ENCODE measurements at regions not wholly inside any gene's neighbourhood (a gene's known extent, or its start where the extent isn't known, plus 50 kb on each side); places are given as distances from the start of the nearest gene placed in this dataset.

GRCh38 chr5:31052937-31053658 lies 140.4 kb upstream of the CDH6 start:
- DNase-seq (ENCODE audit: extremely low read depth in 1 of 11, low read depth in 9 of 11, low spot score in 4 of 11): no peak

DNA sequence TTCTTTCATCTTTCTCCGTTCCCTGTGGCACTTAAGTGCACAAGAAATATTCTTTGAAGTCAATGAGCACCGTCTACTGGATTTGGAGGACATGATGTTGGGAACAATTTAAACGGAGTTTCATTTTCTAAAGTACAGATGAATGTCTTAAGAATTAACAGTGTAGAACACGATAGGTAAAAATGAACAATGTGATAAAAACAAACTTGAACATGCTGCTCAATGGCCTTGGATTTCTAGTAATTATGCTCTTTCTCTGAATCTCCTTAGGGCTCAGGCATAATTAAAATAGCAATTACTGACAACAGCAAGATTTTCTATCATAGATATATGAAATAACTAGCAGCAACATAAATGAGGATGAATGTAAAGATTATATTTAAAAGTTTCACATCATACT lies 142.2 kb upstream of the CDH6 start:
- no peak for DNase-seq (ENCODE audit: extremely low read depth in 1 of 11, low read depth in 9 of 11, low spot score in 4 of 11)

DNA sequence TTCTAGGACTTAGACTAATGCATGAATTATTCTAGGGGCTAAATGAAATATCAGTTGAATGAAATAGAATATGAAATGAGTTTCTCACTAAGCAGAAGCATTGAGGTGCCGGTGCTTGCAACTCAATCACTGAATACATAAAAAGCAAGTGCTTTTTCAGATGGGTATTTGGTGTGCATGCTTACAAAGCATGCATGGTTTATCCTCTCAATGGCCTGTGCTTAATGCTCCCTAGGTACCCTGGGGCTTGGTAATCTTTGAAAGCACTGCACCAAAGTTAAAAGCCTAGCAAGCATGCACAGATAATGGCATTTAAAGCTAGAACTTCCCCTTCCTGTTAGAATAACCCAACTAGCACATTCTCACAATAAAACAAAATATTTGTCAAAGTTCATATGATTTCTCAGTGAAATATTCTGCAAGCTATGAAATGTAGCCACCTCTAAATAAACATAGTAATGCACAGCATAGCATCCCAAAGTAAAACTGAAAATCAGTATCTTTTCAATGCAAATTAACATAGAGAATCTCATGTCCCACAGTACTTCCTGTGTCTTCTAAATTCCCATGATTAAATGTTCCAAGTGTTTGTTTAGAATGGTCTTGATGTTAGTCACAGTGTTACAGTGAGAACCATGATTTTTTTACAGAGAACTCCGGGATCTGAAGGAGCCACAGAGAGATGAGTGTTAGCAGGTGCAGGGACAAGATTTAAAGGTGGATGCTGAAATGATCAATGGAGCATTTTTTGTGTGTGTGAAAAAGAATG lies 143.4 kb upstream of the CDH6 start:
- DNase-seq (ENCODE audit: extremely low read depth in 1 of 11, low read depth in 9 of 11, low spot score in 4 of 11): no peak

- no peak for DNase-seq (ENCODE audit: extremely low read depth in 1 of 11, low read depth in 9 of 11, low spot score in 4 of 11)
Measured at GRCh38 chr5:31049461-31049860, 144.0 kb upstream of the CDH6 start.

- no peak for DNase-seq (ENCODE audit: extremely low read depth in 1 of 11, low read depth in 9 of 11, low spot score in 4 of 11)
Measured at GRCh38 chr5:31048282-31049270, 144.9 kb upstream of the CDH6 start.

DNA sequence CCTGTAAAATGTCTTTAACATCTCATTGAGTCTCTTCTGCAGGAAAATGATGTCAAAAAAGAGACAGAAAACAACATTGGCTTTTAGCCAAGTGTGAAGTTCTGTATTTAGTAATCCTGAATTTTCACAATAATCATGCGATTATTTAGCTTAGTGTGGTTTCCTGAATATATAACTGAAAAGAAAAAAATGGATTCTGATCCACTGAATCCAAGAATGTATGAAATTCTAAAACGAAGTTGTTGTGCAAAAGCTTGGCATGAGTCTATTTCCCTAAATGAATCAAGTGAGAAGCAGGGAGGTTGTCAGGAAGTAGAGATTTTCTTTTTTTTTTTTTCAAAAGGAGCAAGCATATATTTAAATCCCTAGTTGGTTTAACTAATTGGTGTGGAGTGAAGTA lies 145.9 kb upstream of the CDH6 start:
- DNase-seq (ENCODE audit: extremely low read depth in 1 of 11, low read depth in 9 of 11, low spot score in 4 of 11): no peak

DNA sequence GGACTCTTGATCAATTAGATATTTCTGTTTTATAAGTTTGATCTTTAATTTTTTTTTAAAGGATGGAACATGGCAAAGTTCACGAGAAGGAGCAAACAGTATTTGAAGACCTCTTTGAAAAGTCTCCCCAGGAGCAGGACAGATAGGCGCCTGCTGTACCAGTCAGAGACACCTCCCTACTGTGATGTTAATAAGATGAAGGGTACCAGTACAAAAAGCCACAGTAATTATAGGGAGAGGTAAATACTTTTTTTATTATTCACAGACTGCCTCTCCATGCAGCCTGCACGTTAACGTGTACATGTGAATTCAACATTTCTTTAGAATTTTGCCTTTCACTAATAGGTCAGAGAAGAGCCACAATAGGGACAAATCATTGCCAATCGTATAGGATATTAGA lies 146.5 kb upstream of the CDH6 start:
- no peak for DNase-seq (ENCODE audit: extremely low read depth in 1 of 11, low read depth in 9 of 11, low spot score in 4 of 11)

- no peak for DNase-seq (ENCODE audit: extremely low read depth in 1 of 11, low read depth in 9 of 11, low spot score in 4 of 11)
Measured at GRCh38 chr5:31036411-31036810, 157.1 kb upstream of the CDH6 start.

GRCh38 chr5:31033295-31033694 lies 160.2 kb upstream of the CDH6 start:
- no peak for DNase-seq (ENCODE audit: extremely low read depth in 1 of 11, low read depth in 9 of 11, low spot score in 4 of 11)

GRCh38 chr5:31029925-31030324 lies 163.6 kb upstream of the CDH6 start:
- no peak for DNase-seq (ENCODE audit: extremely low read depth in 1 of 11, low read depth in 9 of 11, low spot score in 4 of 11)

- DNase-seq (ENCODE audit: extremely low read depth in 1 of 11, low read depth in 9 of 11, low spot score in 4 of 11): peak in 6 of 11 donors; percentile 3 to 50 (median 16)
Measured at GRCh38 chr5:31027721-31028120, 165.8 kb upstream of the CDH6 start.

GRCh38 chr5:31023105-31023504 lies 170.4 kb upstream of the CDH6 start:
- DNase-seq (ENCODE audit: extremely low read depth in 1 of 11, low read depth in 9 of 11, low spot score in 4 of 11): no peak

DNA sequence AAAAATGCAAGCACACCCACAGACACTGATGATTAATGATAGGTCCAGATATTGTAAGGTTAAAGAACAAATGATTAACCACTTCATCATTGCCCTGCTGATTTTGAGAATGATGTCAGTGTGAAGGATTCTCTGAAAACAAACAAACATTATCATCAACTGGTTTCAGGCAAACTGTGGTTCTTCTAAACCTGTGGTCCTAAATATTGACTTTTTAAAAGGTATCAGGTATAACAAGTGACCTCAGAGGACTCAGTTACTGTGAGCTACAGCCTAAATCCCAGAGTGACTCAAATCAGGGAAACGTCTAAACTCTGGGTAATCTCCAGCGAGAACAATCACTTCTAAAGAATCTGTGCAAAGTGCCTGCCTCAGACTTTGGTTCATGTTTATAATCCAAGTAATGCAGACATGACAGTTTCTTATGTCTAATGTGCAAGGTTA lies 172.3 kb upstream of the CDH6 start:
- no peak for DNase-seq (ENCODE audit: extremely low read depth in 1 of 11, low read depth in 9 of 11, low spot score in 4 of 11)

- no peak for DNase-seq (ENCODE audit: extremely low read depth in 1 of 11, low read depth in 9 of 11, low spot score in 4 of 11)
Measured at GRCh38 chr5:31008231-31008630, 185.3 kb upstream of the CDH6 start.

DNA sequence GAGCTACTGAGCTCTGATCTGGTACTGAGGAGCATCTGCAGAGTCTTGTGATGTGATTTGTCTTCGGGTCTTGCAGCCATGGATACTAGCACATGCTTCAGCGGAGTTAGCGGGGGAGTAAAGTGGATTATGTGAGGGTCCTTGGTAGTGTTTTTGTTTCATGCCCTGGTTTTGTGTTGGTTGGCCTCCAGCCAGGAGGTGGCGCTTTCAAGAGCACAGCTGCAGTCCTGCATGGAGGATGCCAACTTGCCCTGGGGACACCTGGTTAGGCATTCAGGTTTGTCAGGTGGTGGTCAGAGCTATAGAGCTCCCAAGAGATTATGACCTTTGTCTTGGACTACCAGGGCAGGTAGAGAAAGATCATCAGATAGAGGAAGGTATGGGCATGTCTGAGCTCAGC lies 185.8 kb upstream of the CDH6 start:
- no peak for DNase-seq (ENCODE audit: extremely low read depth in 1 of 11, low read depth in 9 of 11, low spot score in 4 of 11)

- no peak for DNase-seq (ENCODE audit: extremely low read depth in 1 of 11, low read depth in 9 of 11, low spot score in 4 of 11)
Measured at GRCh38 chr5:31000287-31000686, 193.2 kb upstream of the CDH6 start.

- no peak for DNase-seq (ENCODE audit: extremely low read depth in 1 of 11, low read depth in 9 of 11, low spot score in 4 of 11)
Measured at GRCh38 chr5:30997681-30998080, 195.8 kb upstream of the CDH6 start.

DNA sequence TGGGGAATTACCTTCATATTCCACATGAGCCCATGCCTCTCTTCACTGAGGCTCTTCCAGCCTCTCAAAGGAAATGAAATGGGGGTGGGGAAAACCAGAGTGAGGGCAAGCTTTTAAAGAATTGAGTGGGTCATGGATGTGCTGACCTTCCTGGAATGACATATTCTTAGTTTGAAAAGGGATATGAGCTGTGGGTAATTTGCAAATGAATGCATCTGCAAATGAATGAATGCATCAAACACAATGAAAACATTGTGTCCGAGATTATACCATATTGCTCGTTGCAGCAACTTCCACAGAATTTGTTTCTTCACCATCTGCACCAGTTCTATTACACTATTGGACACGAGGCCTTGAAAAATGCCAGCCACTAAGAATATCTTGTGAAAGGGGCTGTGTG lies 198.6 kb upstream of the CDH6 start:
- no peak for DNase-seq (ENCODE audit: extremely low read depth in 1 of 11, low read depth in 9 of 11, low spot score in 4 of 11)

DNA sequence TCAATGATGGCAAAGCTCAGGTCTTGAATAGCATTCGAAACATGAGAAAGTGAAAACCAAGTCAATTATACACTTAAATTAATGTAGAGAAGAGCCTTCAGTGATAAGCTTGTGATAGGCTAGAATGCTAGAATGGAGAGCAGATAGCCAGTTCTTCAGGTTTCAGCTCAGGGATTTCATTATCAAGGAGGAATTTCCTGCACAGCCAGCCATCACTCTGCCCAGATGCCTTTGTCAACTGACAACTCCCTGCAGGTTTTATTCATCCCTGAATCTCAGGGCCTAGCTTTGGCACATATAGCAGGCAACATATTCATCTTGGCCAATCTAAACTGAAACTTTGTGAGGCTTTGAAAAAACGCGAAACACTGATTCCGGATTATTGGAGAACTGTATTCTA lies 199.3 kb upstream of the CDH6 start:
- DNase-seq (ENCODE audit: extremely low read depth in 1 of 11, low read depth in 9 of 11, low spot score in 4 of 11): no peak

GRCh38 chr5:30991462-30991861 lies 202.0 kb upstream of the CDH6 start:
- no peak for DNase-seq (ENCODE audit: extremely low read depth in 1 of 11, low read depth in 9 of 11, low spot score in 4 of 11)
